Coronary artery (tissue), 2 donors: ENCODE measurements at regions not wholly inside any gene's neighbourhood (a gene's known extent, or its start where the extent isn't known, plus 50 kb on each side); places are given as distances from the start of the nearest gene placed in this dataset.
A peak's percentile ranks its signal among the peaks of the same experiment; 100 is the strongest.

ENCODE experiments used
- DNase-seq: peaks from one replicate; pipeline ENCODE4 v3.0.0-alpha.2; 2017; ENCODE audit warnings: low spot score
- H3K27ac ChIP-seq, 2 donors: fragments of 200-600 bp; sonication (generic); one replicate each; pipeline ENCODE4 v1.5.1; 2016 to 2019
- H3K4me3 ChIP-seq: fragments of 200-600 bp; sonication (generic); 2 replicates; pipeline ENCODE4 v1.5.1; 2016; ENCODE audit warnings: mild to moderate bottlenecking, moderate library complexity
- CTCF ChIP-seq: fragments of 200-600 bp; sonication (generic); IDR thresholded peaks from one replicate; pipeline ENCODE4 v1.5.1; 2019; ENCODE audit warnings: antibody characterized with exemption

- Histone ChIP-seq H3K27ac (no peak overlapping the region), H3K4me3 (no peak overlapping the region)
- no peak for TF ChIP-seq CTCF
- peak; percentile 60 for DNase-seq
These were observed 76.7 kb upstream of the SEPTIN5 start for GRCh38 chr22:19637408-19638281.

GRCh38 chr22:19638282-19639015, 75.9 kb upstream of the SEPTIN5 start:
- peak; percentile 57 for DNase-seq
- no peak for TF ChIP-seq CTCF
- H3K4me3 ChIP-seq: no peak overlapping the region
- no peak overlapping the region for H3K27ac ChIP-seq

DNA sequence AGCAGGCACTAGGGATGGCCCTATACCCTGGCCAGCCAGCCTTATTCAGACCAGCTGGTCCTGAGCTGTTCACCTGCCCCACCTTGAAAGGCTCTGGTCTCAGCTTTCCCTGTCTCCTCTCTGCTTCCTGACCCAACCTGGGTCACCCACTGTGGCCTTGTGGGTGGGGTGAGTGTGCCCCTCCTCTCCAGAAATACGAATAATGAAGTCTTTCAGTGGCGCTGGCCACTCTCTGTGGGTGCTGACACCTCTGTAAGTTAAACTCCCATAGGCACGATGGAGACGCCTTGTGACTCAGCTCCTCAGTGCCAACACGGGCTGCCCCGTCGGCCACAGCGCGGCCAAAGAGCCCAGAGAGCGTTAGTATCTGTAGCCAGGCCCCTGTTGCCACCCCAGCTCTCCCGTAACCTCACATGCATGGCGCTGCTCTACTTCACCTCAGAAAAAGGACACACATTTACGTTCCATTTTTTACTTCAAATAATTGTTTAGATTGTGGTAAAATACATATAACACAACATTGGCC, 74.6 kb upstream of the SEPTIN5 start:
- peak; percentile 35 for DNase-seq
- H3K27ac ChIP-seq: no peak overlapping the region
- no peak for TF ChIP-seq CTCF
- no peak overlapping the region for H3K4me3 ChIP-seq

DNA sequence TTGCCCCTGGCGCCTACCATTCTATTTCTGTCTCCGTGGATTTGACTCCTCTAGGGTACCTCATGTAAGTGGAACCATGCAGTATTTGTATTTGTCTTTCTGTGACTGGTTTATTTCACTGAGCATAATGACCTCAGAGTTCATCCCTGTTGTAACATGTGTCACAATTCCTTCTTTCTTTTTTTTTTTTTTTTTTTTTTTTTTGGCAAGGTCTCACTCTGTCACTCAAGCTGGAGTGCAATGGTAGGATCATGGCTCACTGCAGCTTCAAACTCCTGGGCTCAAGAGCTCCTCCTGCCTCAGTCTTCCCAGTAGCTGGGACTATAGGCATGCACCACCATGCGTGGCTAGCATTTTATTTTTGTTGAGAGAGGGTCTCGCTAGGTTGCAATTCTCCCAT, 74.0 kb upstream of the SEPTIN5 start:
- TF ChIP-seq CTCF: no peak
- H3K4me3 ChIP-seq: no peak overlapping the region
- no peak overlapping the region for H3K27ac ChIP-seq
- DNase-seq: no peak

- H3K27ac ChIP-seq: no peak overlapping the region
- DNase-seq: peak; percentile 31
- no peak overlapping the region for H3K4me3 ChIP-seq
- no peak for TF ChIP-seq CTCF
These were observed 72.9 kb upstream of the SEPTIN5 start for GRCh38 chr22:19641254-19641982.

DNA sequence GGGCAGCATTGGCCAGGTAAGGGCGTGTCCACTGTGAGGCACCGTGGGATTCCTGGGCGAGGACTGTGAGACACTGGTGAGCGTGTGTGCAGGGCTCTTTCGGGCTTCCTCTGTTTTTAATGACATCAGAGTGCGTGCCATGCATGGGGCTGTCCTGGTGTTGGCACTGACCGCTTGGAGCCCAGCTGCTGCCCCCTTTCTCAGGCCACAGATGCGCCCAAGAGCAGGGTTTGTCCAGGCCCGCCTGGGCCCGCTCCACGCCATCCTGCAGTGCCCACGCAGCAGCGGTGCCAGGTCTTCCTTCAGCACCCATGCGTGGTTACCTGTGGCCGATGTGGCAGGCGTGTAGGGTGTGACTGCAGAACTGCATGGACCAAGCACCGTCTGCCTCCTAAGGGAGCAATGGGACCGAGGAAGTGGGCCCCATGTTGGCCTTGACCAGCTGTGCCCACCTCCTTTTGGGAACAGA, 72.3 kb upstream of the SEPTIN5 start:
- Histone ChIP-seq H3K4me3 (no peak overlapping the region), H3K27ac (no peak overlapping the region)
- no peak for TF ChIP-seq CTCF
- DNase-seq: peak; percentile 36
